NOMO-1 treated with dmso at 0.1 percent for 144 hours (cell line): ENCODE measurements at regions not wholly inside any gene's neighbourhood (a gene's known extent, or its start where the extent isn't known, plus 50 kb on each side); places are given as distances from the start of the nearest gene placed in this dataset.
"Not testable (repeated sequence)": the region's sequence is repeated elsewhere in the genome, so short reads cannot be mapped to it uniquely, and the experiment has no call there.

ENCODE experiments used
- DNase-seq: peaks from one replicate; lab custom pipeline; 2025; ENCODE audit not compliant: unreplicated experiment; lab: John Stamatoyannopoulos, UW

DNA sequence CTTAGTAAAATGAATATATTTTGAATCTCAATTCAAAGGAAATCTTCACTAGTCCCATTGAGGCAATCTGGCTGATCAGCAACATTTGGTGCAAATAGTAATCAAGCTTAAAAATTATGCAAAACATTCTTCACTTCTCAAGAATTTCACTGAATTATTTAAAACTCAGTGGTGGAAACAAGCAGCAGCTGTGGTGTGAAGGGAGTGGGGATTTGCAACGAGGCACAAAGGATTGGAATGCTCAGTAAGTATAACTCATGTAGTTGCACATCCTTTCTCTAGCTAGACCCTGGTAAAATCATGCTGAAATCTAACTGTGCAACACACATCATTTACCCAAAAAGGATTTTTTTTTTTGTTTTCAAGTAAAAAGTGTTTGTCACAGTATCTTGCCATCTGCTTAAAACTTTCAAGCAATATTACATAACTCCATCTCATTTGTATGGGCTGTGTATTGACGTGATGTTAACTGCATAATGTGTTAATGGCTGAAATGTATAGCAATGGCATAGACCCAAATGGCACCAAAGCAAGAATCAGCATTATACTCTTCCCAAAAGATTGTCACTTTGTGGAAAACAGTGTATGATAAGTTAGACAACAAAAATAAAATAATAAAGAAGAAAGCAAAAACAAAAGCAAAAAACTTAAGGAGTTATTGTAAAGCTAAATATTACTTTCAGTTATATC, 816.6 kb downstream of the EPHA3 start:
- DNase-seq = no peak

DNA sequence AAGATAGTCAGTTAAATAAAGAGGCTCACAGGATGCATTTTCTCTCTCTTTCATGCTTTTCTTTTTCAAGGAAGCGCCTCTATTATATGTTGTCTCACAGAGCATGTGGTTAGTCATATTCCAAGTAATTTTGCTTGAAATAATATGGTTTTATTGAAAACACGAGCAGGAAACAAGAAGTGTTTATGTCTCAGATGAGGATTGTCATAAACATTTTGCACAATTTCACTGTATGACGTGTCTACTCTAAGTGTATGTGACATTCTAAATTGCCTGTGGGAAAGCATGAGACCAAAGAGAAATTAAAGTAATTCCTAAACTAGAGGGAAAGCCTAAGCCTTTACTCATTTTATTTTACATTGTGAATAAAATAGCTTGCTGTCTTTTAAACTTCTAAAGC, 818.6 kb downstream of the EPHA3 start:
- no peak for DNase-seq

DNA sequence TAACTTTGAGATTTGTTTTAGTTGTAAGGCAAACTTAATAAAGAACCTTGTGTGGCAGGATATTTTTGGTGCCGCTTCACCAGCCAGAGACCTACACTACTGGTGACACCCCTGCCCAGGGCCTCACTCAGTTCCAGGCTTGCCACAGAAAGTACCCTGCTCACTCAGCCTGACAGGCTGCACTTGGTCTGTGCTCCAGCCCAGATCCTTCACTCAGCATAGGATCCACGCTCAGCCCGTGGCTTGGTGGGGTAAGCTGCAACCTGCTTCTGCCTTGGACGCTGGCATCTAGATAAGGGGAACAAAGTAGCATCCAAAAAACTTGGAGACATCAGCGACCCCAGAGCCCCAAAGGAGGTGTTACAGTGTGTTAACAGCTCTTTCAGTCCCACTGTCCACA, 825.5 kb downstream of the EPHA3 start:
- DNase-seq = no peak

DNA sequence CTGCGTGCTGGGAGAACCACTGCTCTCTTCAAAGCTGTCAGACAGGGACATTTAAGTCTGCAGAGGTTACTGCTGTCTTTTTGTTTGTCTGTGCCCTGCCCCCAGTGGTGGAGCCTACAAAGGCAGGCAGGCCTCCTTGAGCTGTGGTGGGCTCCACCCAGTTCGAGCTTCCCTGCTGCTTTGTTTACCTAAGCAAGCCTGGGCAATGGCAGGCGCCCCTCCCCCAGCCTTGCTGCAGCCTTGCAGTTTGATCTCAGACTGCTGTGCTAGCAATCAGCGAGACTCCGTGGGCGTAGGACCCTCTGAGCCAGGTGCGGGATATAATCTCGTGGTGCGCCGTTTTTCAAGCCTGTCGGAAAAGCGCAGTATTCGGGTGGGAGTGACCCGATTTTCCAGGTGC, 837.0 kb downstream of the EPHA3 start:
- not testable (repeated sequence) for DNase-seq

DNA sequence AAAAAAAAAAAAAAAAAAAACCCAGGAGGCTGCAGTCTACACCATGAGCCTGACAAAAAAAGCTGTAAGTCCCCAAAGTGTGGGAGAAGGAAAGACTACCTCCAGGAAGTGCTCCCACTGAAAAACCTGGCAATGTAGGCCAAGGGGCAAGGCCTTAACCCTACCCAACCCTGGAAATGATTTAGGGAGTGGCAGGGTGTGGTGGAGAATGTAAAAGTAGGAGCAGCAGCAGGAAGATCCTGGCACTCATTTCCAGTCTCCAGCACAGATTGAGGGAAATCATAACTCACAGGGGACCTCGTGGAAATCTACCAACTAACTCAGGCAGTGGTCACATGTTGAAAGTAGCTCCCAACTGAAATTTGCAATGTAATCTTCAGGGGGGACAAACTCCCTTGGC, 839.5 kb downstream of the EPHA3 start:
- no peak for DNase-seq

DNA sequence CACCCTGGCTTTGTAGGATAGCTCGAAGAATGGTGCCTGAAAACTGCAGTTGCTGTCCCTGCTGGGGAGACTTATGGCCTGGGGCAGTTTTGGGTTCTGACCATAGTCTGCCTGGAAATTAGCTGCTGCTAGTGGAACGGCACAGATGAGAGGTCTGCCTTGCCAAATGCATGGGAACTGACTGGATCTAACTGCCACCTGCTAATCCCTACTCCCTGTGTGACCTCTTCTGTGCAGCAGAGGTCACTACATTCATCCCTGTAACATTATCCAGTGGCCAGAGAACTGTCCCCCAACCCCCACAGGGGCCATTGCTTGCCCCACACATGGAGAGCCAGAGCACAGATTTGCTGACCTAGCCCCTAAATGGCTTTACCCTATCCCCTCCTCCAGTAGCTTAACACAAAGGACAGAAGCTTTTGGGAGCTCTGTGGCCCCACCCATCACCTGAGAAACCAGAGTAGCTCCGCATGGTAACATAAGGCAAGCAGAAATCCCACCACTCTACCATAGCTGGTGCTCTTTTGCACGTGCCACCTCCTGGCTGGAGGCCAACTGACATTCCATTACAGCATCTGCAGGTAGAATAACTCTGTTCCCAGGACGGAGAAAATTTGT, 840.0 kb downstream of the EPHA3 start:
- no peak for DNase-seq

DNA sequence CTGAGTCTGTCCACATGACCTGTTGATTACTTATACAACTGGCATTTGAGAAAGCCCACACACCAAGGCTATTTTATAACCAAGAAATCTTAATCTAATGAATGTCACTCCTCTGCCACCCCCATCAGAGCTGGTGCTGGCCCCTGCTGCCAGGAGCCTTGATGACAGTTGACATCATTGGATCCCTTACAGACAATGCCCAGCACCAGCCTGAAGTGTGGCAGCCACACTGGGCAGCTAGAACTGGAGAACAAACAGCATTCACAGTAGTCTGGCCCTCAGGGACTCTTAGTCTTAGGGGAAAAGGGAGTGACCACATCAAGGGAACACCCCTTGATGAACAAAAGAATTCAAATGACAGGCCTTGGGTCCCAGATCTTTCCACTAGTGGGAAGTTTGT, 840.6 kb downstream of the EPHA3 start:
- no peak for DNase-seq

DNA sequence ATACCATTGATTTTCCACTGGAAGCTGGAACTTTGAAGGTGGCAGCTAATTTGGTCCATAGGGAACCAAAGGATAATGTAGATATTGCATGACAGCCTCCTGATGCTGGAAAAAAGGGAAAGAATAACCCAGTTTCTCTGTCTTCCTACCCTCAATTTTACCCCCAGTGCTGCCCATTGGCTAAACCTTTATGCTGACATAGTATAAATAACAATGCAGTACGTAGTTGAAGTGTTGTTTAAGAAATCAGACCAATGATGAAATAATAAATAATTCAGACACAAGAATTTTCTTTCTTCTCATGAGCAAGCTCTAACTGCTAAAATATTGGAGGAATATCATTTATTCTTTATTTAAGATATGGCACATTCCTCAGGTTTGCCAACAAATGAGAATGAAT, 843.4 kb downstream of the EPHA3 start:
- no peak for DNase-seq

DNA sequence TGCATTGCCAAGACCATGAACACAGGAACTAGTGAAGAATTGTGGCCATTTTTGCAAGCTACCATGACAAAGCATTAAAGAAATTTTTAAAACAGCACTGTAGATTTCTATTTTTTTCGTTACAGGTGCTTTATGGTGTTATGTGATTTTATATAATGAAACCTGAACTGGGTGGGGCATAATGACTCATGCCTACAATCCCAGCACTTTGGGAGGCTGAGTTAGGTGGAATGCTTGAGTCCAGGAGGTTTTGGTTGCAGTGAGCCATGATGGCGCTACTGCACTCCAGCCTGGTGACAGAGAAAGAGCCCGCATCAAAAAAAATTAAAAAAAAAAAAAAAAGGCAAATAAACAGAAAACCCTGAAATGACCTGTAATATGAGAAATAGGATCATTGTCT, 846.7 kb downstream of the EPHA3 start:
- DNase-seq = no peak

DNA sequence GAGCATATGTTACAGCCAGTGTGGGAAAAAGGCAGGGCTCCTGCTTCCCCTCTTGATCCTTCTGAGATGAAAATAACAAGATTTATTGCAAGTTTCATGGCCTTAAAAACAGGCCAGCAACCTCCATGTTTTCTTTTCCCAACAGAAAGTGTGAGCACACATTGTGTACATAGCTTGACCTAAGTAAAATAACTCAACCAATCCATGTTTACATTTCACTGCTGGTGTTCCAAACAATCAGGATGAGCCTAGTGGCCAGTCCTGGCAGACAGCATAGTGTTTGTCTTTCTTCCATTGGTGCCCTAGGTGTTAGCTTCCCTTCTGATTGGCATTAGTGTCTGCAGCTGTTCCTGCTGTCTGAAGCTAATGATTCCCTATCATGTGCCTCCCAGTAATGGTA, 847.7 kb downstream of the EPHA3 start:
- no peak for DNase-seq

DNA sequence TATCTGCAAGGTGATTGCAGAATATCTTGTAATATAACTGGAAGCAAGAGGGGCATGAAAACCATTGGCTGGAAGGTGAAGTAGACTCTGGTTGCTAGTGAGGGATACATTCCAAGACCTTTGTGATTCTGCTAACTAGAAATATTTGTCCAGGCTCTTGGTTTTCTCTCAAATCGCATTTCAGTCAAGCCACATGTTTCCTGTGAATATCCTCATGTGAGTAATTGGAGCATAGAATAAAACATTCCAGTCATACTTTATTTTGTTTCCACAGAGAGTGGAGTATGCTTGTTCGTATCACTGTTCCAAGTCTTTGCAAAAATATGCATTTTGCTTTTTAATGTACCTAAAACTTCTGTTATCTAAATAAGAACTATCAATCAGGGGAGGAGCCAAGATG, 850.0 kb downstream of the EPHA3 start:
- DNase-seq = no peak

DNA sequence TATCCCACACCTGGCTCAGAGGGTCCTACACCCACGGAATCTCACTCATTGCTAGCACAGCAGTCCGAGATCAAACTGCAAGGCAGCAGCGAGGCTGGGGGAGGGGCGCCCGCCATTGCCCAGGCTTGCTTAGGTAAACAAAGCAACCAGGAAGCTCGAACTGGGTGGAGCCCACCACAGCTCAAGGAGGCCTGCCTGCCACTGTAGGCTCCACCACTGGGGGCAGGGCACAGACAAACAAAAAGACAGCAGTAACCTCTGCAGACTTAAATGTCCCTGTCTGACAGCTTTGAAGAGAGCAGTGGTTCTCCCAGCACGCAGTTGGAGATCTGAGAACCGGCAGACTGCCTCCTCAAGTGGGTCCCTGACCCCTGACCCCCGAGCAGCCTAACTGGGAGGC, 850.7 kb downstream of the EPHA3 start:
- DNase-seq = not testable (repeated sequence)

DNA sequence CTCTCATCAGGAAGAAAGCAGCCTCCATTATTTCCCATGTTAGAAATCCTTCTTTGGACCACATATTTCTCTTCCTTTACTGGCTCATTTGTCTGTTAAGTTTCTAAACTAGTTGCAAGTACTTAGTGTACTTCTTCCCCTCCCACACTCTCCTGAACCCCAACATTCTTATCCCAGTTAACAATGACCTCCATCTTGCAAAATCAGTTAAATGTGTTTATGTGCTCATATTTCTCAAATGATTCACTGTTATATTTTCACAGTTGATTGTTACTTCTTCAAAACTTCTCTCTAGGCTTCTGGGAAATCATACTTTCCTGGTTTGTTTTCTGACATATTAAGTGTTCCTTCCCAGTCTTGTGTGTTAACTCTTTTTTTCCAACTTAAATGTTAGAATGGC, 856.9 kb downstream of the EPHA3 start:
- DNase-seq = no peak

DNA sequence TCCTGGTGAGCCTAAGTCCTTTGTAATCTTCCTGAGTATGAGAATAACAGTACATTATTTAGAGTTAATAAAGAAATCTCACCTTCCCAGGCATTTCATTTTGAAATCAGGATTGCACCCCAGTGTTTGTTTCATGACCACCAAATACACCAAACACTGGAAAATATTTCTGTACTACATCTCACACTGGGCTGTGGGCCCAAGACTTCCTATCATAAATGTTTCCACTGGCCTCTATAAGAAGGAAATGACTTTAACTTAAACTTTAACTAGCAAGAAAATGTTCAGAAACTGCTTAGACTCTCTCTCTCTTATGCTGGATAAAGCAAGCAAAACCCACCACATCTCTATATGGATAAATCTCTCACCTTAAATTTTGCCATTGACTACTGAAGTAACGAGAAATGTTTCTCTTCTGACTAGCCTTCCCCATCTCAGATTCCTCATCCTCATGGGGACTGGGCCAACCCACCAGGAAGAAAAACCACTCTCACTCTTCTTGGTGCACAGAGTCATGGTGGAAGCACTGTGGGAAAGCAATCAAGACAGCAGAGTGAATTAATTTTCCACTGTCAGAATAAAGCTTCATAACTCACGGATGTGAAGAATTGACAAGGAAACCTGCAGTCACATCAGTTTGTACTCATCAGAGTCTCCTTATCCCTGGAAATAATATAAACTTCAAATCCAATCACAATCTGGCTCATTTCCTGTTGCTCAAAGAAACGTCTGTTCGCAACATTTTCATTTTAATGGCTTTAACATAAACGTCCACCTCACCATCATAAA, 859.6 kb downstream of the EPHA3 start:
- DNase-seq = no peak

DNA sequence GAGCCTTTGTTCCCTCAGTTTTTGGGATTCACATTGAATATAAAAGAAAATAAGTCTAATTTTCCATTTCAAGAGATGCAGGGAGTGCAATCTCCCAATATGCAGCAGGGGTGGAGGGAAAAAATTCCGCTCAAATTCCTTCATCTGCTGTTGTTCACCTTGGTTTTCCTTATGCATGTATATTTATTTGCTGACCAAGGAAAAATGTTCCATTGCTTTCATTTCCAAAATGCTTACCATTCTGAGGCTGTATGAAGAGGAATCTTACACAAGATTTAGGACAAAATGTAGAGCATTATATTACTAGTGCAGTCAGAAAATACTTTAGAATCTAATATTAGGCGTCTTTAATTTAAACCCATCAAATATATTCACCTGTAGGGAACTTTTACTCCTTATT, 863.9 kb downstream of the EPHA3 start:
- no peak for DNase-seq

DNA sequence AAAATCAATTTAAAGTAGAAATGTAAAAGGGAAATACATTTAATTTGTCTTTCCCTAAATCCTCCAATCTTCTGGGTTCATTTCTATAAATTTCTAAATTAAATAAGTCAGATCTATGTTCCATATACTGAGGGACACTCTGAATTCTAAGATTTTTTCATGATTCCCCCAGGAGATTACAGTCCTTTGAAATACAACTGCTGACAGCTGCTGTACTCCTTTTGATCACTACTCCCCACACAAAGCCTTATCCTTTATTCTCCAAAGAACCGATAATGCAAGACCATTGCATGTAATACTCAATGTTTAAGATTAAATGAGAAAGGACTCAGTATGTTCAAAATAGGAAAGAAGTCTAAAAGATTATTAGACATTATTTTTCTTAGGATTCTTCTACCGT, 865.7 kb downstream of the EPHA3 start:
- DNase-seq = no peak

DNA sequence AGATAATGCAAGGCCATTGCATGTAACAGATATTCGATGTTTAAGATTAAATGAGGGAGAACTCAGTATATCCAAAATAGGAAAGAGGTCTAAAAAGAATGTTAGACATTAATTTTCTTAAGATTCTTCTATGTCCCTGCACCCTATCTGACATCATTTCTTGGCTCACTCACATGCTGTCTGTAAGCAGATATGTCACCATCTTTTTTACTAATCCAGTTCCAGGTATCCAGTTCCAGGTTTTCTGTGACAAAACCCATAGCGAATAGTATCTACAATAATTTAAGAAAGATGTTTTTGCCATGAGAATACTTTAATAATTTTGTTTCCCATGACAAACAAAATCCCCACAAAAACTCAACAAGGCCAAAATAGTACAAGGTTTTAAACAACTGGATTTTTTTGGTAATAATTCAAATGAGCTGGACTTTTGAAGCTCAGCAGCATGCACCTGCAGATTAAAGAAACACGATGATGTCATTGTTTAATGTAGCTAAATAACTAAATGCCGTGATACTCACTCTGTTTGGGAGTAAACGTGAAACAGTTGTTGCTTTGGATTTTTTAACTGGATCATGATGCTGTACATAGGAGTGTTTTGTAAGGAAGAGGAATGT, 867.6 kb downstream of the EPHA3 start:
- DNase-seq = no peak

DNA sequence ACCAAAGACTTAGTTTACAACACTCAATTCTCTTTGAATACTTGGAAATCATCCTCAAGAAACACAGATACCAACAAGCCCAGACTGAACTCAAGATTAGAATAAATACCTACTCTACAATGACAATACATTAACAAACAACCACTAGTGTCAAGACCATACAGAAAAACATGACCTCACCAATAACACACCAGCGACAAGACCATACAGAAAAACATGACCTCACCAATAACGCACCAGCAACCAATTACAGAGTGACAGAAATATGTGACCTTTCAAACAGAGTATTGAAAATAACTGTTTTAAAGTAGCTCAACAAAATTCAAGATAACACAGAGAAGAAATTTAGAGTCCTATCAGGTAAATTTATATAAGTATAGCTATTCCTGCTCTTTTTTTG, 876.0 kb downstream of the EPHA3 start:
- no peak for DNase-seq

DNA sequence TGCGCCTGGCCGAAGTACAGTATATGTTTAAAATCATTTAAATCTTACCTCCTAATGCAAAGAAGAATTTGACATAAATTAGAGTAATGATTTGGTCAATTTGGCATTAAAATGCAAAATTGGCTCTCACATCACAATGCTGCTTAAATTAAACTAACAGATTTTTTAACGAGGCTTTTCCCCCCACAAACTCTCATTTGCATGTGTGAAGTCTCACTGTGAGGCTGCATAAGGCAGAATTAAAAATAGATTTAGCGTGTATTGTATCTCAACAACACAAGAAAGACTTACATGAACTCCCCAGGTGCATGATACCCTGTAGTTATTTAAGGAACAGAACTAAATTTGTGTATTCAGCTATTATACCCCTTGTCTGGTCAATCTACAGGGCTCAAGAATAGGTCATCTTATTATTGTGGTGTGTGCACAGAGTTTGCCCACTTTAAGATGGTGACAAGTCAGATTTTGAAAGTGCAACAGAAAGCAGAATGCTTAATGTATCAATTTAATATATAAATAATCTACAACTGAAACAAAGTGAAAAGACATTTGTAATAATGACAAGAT, 897.9 kb downstream of the EPHA3 start:
- DNase-seq = no peak

DNA sequence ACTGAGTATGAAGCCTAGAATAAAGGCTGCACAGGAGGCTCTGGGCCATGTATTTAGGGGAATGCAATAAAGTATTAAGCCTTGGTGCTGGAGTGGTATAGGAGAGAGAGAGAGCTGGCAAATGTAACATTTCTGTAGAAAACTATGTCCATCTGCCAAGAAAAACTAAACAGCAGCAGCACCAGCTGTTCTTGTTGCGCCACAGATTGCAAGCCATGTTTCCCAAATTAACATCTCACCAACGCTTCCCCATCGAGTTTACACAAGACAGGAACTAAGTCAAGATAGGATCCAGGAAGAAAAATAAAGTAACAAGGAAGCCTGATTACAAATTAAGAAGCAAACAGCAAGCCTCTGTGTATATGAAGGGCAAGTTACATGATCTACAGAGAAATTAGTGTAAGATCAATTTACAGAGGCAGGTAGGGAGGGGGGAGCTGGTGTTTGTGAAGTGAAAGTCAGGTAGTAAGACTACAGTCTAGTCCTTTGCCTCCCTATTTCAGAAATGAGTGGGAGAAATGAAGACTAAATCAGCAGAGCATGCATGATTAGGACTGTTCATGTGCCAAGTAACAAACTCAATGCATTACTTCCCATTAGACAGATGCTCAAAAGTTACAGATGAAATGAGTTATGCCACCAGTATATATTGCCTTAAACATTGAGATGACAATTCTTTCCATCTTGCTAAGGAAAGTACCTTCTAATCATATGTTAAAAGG, 900.5 kb downstream of the EPHA3 start:
- peak; percentile 44 for DNase-seq

DNA sequence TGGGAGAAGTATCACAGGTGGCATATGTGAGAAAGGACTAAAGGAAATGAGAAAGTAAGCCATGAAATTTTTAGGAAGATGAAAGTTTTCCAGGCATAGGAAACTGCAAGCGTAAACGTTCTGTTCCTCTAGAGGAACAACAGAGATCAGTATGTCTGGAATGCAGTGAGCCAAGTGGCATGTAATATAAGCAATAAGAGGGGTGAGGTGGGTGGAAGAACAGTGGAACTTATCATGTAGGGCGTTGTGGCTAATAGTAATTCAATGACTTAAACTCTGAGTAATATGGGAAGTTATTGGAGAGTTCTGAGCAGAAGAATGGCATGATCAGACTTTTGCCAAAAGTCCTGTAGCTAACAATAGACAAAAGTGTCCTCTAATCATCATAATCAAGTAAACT, 902.9 kb downstream of the EPHA3 start:
- DNase-seq = no peak
